ENCODE measurements at regions not wholly inside any gene's neighbourhood (a gene's known extent, or its start where the extent isn't known, plus 50 kb on each side); places are given as distances from the start of the nearest gene placed in this dataset.

DNA sequence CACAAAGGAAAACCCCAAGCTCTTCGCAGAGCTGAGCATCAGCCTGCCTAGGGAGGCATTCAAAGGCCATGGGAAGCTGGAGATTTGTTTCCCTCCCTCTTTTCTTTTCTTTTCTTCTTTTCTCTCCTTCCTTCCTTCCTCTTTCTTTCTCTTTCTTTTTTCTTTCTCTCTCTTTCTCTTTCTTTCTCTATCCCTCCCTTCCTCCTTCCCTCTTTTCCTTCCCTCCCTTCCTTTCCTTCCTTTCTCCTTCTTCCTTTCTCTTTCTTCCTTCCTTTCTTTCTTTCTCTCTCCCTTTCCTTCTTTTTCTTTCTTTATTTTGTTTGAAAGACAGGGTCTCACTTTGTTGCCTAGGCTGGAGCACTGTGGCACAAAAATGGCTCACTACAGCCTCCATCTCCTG is 168.4 kb upstream of the ARL4C start:
- TF ChIP-seq YY1 (tag by site-specific recombination; IDR thresholded peaks at IDR 0.05) (no peak), SP2 (tag by site-specific recombination; IDR thresholded peaks at IDR 0.05) (no peak), ZNF114 (tag by site-specific recombination; IDR thresholded peaks at IDR 0.05) (no peak)
- TF ChIP-seq, protein P1, sequence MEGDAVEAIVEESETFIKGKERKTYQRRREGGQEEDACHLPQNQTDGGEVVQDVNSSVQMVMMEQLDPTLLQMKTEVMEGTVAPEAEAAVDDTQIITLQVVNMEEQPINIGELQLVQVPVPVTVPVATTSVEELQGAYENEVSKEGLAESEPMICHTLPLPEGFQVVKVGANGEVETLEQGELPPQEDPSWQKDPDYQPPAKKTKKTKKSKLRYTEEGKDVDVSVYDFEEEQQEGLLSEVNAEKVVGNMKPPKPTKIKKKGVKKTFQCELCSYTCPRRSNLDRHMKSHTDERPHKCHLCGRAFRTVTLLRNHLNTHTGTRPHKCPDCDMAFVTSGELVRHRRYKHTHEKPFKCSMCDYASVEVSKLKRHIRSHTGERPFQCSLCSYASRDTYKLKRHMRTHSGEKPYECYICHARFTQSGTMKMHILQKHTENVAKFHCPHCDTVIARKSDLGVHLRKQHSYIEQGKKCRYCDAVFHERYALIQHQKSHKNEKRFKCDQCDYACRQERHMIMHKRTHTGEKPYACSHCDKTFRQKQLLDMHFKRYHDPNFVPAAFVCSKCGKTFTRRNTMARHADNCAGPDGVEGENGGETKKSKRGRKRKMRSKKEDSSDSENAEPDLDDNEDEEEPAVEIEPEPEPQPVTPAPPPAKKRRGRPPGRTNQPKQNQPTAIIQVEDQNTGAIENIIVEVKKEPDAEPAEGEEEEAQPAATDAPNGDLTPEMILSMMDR (tag by site-specific recombination; IDR thresholded peaks at IDR 0.05), result no peak
- TF ChIP-seq, protein P2, sequence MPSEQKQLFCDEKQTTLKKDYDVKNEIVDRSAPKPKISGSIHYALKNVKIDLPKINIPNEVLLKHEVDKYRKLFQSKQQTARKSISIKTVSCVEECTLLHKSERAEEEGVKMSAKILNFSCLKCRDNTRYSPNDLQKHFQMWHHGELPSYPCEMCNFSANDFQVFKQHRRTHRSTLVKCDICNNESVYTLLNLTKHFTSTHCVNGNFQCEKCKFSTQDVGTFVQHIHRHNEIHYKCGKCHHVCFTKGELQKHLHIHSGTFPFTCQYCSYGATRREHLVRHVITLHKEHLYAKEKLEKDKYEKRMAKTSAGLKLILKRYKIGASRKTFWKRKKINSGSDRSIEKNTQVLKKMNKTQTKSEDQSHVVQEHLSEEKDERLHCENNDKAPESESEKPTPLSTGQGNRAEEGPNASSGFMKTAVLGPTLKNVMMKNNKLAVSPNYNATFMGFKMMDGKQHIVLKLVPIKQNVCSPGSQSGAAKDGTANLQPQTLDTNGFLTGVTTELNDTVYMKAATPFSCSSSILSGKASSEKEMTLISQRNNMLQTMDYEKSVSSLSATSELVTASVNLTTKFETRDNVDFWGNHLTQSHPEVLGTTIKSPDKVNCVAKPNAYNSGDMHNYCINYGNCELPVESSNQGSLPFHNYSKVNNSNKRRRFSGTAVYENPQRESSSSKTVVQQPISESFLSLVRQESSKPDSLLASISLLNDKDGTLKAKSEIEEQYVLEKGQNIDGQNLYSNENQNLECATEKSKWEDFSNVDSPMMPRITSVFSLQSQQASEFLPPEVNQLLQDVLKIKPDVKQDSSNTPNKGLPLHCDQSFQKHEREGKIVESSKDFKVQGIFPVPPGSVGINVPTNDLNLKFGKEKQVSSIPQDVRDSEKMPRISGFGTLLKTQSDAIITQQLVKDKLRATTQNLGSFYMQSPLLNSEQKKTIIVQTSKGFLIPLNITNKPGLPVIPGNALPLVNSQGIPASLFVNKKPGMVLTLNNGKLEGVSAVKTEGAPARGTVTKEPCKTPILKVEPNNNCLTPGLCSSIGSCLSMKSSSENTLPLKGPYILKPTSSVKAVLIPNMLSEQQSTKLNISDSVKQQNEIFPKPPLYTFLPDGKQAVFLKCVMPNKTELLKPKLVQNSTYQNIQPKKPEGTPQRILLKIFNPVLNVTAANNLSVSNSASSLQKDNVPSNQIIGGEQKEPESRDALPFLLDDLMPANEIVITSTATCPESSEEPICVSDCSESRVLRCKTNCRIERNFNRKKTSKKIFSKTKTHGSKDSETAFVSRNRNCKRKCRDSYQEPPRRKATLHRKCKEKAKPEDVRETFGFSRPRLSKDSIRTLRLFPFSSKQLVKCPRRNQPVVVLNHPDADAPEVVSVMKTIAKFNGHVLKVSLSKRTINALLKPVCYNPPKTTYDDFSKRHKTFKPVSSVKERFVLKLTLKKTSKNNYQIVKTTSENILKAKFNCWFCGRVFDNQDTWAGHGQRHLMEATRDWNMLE (tag by site-specific recombination; conservative IDR thresholded peaks at IDR 0.05; ENCODE audit: low read depth), result no peak
- TF ChIP-seq, protein P3, sequence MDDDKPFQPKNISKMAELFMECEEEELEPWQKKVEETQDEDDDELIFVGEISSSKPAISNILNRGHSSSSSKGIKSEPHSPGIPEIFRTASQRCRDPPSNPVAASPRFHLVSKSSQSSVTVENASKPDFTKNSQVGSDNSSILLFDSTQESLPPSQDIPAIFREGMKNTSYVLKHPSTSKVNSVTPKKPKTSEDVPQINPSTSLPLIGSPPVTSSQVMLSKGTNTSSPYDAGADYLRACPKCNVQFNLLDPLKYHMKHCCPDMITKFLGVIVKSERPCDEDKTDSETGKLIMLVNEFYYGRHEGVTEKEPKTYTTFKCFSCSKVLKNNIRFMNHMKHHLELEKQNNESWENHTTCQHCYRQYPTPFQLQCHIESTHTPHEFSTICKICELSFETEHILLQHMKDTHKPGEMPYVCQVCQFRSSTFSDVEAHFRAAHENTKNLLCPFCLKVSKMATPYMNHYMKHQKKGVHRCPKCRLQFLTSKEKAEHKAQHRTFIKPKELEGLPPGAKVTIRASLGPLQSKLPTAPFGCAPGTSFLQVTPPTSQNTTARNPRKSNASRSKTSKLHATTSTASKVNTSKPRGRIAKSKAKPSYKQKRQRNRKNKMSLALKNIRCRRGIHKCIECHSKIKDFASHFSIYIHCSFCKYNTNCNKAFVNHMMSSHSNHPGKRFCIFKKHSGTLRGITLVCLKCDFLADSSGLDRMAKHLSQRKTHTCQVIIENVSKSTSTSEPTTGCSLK (tag by site-specific recombination; IDR thresholded peaks at IDR 0.05), result no peak

Measured in HEK293 (cell line).